ENCODE measurements at regions not wholly inside any gene's neighbourhood (a gene's known extent, or its start where the extent isn't known, plus 50 kb on each side); places are given as distances from the start of the nearest gene placed in this dataset.

- no peak for DNase-seq
Observed at GRCh38 chr3:95408464-95408862, 1345.6 kb downstream of the NSUN3 start.

- no peak for DNase-seq
Observed at GRCh38 chr3:95418251-95418650, 1355.4 kb downstream of the NSUN3 start.

- no peak for DNase-seq
Observed at GRCh38 chr3:95424279-95424678, 1361.4 kb downstream of the NSUN3 start.

GRCh38 chr3:95434491-95434890 is 1371.6 kb downstream of the NSUN3 start:
- DNase-seq, result no peak

- DNase-seq, result no peak
Observed at GRCh38 chr3:95437409-95437808, 1374.5 kb downstream of the NSUN3 start.

GRCh38 chr3:95438274-95438673 is 1375.4 kb downstream of the NSUN3 start:
- DNase-seq, result no peak

GRCh38 chr3:95442766-95443165 is 1371.6 kb upstream of the EPHA6 start:
- no peak for DNase-seq

- no peak for DNase-seq
Observed at GRCh38 chr3:95449841-95450240, 1364.6 kb upstream of the EPHA6 start.

GRCh38 chr3:95453242-95453641 is 1361.2 kb upstream of the EPHA6 start:
- no peak for DNase-seq

GRCh38 chr3:95456835-95457234 is 1357.6 kb upstream of the EPHA6 start:
- DNase-seq, result no peak

- DNase-seq, result peak; percentile 16
Observed at GRCh38 chr3:95459706-95460105, 1354.7 kb upstream of the EPHA6 start.

GRCh38 chr3:95460274-95460673 is 1354.1 kb upstream of the EPHA6 start:
- DNase-seq, result no peak

GRCh38 chr3:95462161-95462560 is 1352.2 kb upstream of the EPHA6 start:
- DNase-seq, result no peak

- no peak for DNase-seq
Observed at GRCh38 chr3:95464346-95464745, 1350.0 kb upstream of the EPHA6 start.

- DNase-seq, result no peak
Observed at GRCh38 chr3:95468331-95468730, 1346.1 kb upstream of the EPHA6 start.

- DNase-seq, result no peak
Observed at GRCh38 chr3:95474338-95474737, 1340.1 kb upstream of the EPHA6 start.

- DNase-seq, result no peak
Observed at GRCh38 chr3:95476534-95476933, 1337.9 kb upstream of the EPHA6 start.

GRCh38 chr3:95506174-95506573 is 1308.2 kb upstream of the EPHA6 start:
- DNase-seq, result no peak

- DNase-seq, result no peak
Observed at GRCh38 chr3:95508124-95508523, 1306.3 kb upstream of the EPHA6 start.

- no peak for DNase-seq
Observed at GRCh38 chr3:95511828-95512227, 1302.6 kb upstream of the EPHA6 start.

- DNase-seq, result no peak
Observed at GRCh38 chr3:95514260-95514659, 1300.1 kb upstream of the EPHA6 start.

GRCh38 chr3:95521396-95521795 is 1293.0 kb upstream of the EPHA6 start:
- no peak for DNase-seq

GRCh38 chr3:95522449-95522848 is 1291.9 kb upstream of the EPHA6 start:
- DNase-seq, result no peak

- no peak for DNase-seq
Observed at GRCh38 chr3:95539950-95540483, 1274.4 kb upstream of the EPHA6 start.

GRCh38 chr3:95565502-95565901 is 1248.9 kb upstream of the EPHA6 start:
- no peak for DNase-seq

- DNase-seq, result no peak
Observed at GRCh38 chr3:95567346-95567745, 1247.0 kb upstream of the EPHA6 start.

Measured in right hindlimb (tissue), 1 donor.